Right forelimb (tissue), 1 donor: ENCODE measurements at regions not wholly inside any gene's neighbourhood (a gene's known extent, or its start where the extent isn't known, plus 50 kb on each side); places are given as distances from the start of the nearest gene placed in this dataset.
"Not testable (repeated sequence)": the region's sequence is repeated elsewhere in the genome, so short reads cannot be mapped to it uniquely, and the experiment has no call there.

ENCODE experiments used
- DNase-seq: peaks from one replicate; pipeline ENCODE4 v3.0.0-alpha.2; 2018

DNA sequence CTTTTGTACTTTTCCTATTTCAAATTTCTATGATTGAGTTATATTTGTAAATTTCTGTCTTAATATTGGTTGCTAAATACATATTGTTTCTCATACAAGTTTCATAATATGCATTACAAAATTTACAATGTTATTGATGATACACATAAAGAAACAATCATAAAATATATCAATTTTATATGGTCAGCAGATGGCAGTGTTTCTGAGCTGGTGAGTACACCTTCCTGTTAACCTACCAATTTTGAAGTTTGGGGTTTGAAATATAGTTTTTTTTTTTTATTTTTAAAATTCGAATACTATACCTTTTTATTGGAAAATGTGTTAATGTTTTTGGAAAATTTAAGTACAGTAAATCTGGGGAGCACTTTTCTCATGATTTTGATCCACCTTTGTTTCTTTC lies 1953.1 kb upstream of the ADGRL3 start:
- DNase-seq = no peak

DNA sequence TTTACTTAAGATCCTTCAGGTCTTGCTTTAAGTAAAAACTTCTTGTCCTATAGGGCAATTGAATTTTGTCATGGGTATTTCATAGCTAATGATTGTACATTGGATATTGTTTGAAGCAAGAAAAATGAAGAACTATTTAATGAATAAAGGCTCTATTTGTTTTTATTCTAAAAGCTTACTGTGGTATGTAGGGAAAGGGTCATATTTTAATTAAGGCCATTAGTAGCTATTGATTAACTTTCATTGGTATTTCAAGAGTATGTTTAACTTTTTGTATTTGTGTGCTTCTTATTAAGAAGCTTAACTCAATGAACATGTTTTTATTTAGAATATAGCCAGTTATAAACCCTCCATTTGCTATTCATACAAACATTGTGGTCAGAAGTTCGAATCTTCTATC lies 1951.8 kb upstream of the ADGRL3 start:
- DNase-seq = no peak

DNA sequence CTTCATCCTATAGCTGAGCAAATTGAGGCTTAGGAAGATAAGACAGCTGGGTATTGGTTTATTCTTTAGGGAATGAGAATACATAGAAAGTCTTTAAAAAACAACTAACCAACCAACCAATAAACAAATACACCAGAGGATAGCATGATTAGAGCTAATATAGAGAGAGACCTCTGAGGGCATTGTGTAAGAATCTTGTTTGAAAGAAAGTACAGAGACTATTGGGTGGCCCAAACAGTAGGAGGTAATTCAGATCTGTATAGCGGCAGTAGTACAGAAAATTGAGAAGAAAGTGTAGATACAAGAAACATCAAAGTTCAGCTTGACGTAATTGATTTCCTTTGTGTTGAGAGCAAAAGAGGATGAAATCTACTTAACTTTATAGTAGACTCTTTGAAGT lies 1951.0 kb upstream of the ADGRL3 start:
- DNase-seq = no peak

DNA sequence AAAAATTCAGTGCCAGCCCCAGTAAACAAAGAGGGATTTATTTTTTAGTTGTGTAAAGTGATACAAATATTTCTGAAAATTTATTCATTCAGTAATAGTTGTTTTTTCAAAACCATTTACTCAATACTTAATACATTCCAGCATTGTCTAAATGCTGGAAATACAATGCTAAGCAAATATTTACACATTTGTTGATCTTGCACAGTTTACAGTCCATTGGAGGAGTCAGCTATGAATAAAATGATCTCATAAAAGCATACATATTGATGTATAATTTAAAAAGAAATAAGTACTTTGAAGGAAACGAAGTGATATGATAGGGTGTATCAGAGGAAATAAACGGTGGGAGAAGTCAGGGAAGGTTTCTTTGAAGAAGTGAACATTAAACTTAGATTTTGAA lies 1942.1 kb upstream of the ADGRL3 start:
- no peak for DNase-seq

DNA sequence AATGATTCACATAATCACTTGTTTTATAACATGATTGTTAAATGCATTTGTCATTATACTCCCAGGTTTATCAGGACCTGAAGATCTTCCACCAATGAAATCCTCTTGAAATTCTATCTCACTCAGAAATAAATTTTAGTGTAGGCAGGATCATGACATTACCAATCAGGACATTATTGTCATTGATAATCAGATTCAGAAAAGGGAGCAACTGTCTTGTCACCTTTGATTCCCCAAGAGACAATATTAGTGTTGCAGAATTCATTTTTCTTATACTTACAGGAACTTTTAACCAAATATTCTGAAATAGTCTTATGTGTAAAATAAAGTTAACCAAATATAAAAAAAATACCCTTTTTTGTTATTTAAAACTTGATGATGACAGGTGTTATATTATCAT lies 1892.5 kb upstream of the ADGRL3 start:
- no peak for DNase-seq

DNA sequence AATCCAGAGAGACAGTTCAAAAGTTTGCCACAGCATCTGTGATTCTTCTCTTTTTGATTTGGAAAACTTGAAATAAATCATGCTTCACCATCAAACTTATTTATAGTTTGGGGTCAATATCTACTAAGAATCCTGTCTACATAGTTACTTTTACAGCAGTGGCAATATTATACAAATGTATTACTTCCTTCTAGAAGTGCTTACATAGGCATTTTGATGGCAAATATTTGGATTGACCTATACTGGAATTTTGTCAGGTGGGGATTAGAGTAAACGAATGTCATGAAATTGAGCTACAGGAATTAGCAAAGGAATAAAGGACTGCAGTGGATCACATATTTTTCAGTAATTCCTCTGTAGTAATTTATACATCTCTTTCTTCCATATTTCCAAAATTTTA lies 1885.5 kb upstream of the ADGRL3 start:
- DNase-seq = no peak

DNA sequence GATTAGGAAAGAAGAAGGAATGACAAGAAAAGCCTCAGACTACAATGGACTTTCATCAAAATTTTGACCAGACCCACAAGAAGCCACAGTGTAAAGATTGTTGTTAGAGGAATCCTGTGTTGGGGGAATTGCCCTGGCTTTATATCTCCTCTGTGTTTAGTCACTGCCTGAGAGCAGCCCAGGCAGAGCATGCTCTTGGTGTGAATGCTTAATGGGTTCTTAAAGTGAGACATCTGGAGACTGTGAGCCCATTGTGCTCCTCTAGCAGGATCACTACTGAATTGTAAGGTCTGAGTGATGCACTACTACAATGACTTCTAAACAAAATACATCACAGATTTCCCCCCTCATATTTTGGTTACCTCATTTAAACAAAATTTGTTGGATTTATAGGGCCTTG lies 1860.5 kb upstream of the ADGRL3 start:
- DNase-seq = no peak

DNA sequence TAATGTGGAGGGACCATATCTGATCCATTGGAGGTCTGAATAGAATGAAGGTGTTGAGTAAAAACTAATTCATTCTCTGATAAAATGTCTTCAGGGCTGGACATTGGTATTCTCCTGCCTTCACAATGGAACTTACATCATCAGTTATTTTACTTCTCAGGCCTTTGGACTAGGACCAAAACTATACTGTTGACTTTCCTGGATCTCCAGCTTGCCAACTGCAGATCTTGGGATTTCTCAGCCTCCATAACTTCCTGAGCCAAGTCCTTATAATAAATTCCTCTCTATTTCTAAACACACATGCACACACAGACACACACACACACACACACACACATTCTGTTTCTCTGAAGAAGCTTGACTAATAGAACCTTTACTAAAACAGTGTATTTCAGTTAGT lies 1858.6 kb upstream of the ADGRL3 start:
- no peak for DNase-seq

DNA sequence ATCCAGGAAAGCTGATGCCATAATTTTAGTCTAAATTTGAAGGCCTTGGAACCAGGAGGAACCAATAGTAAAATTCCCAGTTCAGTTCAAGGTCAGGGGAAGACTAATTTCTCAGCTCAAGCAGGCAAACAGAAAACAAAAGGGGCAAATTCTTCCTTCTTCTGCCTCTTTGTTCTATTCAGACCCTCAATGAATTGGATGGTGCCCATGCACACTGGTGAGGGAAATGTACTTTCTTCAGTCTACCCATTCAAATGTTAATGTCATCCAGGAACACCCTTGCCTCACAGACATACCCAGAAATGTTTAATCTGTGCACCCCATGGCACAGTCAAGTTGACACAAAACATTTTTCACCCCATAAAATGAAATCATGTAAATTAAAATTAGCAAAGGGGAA lies 1851.2 kb upstream of the ADGRL3 start:
- DNase-seq = no peak

DNA sequence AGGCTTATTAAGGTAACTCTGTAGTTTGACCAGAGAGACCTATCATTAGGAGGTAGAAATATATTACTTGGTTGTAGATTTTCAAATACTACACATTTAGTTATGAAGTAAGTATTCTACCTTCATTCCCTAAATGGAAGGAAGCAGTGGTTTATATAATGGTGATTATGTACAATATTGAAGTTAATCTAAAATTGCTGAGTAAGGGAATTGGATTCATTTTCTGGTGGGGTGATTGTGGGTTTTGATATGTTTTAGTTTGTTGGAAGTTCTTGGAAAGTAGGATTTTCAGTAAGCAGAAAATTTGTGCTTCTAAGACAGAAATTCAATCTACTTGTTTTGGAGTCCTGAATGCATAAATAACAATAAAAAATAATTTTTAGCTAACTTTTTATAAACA lies 1830.9 kb upstream of the ADGRL3 start:
- no peak for DNase-seq

DNA sequence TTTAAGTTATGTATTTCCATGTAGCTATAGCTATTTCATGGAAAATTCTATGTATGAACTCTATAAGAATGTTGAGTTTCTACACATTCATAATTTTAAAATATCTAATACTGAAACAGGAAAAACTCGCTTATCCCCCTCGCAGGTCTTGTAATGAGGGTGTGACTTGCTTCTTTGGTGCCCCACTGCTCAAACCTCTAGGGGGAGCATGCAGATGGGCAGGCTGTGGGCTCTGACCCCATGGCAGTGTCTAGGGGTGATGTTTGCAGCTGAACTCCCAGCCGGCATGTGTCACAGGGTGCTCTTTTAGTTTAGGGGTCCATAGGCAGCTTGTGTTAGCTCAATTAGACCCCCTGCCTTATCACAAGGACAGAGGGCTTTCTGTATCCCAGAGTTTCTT lies 1825.7 kb upstream of the ADGRL3 start:
- no peak for DNase-seq

DNA sequence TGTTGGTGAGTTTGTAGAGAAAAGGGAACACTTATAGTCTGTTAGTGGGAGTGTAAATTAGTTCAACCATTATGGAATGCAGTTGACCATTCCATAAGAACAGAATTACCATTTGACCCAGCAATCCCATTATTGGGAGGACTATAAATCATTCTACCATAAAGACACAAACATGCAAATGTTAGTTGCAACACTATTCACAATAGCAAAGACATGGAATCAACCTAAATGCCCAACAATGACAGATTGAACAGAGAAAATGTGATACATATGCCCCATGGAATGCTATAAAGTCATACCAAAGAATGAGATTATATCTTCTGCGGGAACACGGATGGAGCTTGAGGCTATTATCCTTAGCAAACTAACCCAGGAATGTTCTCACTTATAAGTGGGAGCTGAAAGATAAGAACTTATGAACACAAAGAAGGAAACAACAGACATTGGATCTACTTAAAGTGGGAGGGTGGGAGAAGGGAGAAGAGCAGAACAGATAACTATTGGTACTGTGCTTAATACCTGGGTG lies 1819.2 kb upstream of the ADGRL3 start:
- no peak for DNase-seq

DNA sequence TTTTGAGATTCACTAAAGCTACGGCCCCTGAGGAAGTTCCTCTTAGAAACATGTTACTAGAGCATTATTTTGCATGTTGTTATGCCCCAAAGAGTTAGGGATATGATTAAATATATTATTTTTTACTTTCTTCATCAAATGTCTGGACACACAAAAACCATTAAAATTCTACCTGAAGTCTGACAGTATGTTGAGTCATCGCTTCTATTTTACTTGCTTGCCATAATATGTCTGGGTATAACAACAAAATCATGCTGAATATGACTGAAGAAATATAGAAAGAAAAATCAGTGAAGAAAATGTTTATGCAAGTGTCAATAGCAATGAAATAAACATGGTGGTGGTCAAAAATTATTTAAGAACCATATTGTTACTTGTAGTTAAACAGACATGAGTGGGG lies 1818.5 kb upstream of the ADGRL3 start:
- no peak for DNase-seq

DNA sequence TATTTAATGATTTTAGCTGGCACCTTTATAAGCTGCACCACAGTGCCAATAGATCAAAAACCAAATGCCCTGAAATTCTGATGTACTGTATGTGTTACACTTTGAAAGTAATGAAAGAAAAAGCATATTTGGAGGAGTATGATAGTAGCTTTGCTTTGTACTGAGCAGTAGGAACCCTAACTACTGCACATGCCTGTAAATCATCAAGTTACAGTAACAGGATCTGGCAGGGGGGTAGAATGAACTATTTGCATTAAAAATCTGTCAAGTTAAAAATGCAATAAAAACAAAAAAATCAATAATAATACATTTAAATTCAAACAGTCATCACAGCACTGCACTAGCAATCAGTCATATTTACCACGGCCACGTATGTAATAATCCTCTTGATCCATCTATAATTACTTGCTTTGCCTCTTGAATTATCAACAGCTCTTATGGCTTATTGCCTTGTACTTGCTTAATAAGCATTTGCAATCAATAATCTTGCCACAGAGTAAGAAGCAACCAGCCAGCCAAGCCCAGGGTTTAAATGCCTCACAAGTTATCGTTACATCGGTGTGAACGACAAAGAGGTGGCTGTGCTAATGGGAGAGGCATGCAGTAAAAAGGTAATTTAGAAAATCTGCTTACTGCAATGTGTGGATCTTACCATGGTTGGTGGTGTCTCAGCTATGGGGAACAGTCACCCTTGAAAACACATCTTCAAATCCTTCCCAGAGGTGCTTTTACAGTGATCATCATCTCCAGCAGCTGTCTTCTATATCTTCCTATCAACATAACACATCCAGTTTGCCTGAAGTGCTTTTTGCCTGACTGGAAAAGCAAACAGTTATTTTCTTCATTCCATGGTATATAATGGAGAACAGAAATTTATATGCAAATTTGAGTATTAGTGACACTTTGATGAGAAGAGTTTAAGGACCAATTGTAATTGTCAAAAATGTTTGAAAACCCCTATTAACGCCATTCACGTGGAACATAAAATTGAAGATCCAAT lies 1812.1 kb upstream of the ADGRL3 start:
- no peak for DNase-seq

DNA sequence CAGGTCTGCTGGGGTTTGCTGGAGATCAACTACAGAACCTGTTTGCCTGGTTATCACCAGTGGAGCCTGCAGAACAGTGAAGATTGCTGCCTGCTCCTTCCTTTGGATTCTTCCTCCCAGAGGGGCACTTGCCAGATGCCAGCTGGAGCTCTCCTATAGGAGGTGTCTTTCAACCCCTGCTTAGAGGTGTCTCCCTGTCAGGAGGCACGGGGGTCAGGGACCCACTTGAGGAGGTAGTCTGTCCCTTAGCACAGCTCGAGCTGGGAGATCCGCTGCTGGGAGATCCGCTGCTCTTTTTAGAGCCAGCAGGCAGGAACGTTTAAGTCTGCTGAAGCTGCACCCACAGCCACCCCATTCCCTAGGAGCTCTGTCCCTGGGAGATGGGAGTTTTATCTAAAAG lies 1806.3 kb upstream of the ADGRL3 start:
- DNase-seq = no peak

DNA sequence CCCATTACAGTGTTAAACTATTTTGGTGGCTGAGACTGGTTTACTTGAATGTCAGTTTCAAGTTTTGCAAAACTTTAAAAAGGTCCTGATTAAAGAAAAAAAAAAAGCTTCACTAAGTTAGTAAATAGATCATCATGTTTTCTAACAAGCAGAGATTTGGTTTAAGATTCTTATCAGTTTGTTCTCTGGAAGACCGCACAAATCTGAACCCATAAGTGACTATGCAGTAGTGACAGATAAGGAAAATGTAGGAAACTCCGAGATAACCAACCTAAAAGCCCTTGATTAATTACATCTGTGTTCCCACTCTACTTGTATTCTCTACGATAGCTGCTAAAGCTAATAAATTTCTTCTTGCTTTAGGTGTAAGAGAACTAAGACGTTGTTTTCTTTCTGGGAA lies 1799.8 kb upstream of the ADGRL3 start:
- no peak for DNase-seq

DNA sequence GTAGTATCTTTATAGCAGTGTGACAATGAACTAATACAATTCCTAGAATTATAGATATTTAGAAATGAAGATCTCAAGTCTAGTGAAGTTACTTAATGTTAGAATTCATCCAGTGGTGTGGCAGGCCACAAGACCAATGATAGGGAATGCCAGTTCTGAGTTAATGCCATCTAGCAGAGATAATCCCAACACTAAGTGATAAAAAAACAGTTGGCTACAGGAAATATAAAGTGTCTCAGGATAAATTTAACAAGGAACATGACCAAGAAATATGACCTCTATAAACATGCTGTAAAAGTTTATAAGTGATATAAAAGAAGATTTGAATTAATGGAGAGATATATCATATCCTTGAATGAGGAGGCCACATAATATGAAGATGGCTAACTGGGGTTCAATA lies 1790.5 kb upstream of the ADGRL3 start:
- no peak for DNase-seq

DNA sequence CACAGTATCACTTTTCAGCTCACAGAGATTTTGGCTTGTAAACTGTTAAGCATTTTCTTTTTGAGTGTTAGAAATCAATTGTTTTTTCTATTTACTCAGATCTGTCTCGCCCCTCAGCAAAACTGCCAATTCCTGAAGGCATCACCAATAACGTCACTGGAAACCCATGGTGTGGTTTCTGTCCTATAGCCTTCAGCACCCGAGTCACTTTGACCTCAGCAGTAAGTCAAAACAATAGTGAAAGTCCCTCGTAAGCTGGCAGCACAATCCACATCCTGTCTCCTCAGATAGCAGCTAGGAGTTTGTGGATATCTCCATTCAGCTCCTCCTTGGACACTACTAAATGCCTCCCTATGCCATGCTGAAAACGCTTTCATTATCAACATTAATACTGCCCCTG lies 1787.4 kb upstream of the ADGRL3 start:
- DNase-seq = no peak

DNA sequence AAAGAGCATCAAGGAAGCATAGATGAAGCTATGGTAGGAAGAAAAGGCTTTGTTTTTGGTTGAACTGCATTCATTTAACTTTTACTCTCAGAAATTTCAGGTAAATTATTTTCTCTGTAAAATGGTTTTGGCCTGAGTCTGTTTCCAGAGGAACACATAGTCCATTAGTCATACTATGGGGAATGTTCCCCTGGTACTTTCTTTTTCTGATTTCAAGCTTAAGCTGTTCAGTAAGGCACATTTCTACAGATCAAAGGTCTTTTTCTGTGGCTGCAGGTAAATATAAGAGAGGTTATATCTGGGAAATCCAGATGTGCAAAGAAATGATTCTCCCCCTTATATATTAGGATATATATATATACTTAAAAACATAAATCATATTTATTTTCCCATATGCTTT lies 1744.4 kb upstream of the ADGRL3 start:
- DNase-seq = no peak

DNA sequence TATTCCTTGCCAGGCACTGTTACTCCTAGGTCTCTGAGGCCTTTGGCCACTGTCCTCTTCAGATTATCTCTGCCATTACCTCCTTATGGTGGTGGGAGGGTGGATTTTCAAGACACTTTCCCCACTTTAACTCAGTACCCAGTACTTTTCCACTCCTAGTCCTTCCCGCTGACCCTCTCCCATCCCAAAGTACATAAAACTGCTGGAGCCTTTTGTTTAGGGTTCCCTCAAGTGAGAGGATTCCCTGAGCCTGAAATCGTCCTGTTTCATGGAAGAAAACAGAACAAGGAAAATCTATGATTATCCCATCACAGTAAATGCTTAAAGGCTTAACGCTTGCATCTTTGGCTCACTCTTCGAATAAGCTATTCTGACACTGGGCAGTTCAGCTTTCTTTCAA lies 1742.5 kb upstream of the ADGRL3 start:
- no peak for DNase-seq

DNA sequence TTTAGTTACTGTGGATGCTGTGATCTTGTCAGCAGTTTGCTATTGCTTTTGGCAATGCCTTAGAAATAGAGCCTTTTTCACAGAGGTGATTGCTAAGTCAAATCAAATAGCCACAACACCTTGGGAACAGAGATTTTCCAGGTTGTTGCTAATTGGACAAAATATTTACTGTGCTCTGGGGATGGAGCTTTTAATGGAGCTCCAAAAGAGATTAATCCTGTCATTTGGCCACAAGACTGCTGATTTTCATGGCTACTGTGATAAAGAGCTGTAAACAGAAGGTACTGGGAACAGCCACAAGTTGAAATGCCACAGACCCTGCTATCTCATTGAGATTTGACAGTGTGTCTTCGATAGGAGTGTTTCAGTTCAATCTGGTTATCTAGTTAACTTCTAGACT lies 1715.2 kb upstream of the ADGRL3 start:
- no peak for DNase-seq

DNA sequence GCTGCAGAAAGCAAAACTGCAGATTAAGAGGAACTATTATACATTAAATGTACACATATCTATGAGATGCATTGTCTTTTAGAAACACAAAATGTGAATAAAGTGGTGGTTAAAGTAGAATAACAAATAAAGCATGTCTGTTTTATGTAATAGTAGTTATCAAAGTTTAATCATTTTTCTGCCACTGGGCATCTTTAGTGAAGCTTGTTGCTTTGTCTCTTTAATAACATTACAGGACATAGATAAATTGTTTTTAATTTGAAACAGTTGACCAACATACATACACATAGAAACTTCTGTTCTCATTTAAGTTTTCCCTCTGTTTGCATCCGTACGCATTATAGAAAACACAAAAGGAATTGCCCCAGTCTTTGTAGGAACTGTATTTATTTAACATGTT lies 1700.0 kb upstream of the ADGRL3 start:
- no peak for DNase-seq

DNA sequence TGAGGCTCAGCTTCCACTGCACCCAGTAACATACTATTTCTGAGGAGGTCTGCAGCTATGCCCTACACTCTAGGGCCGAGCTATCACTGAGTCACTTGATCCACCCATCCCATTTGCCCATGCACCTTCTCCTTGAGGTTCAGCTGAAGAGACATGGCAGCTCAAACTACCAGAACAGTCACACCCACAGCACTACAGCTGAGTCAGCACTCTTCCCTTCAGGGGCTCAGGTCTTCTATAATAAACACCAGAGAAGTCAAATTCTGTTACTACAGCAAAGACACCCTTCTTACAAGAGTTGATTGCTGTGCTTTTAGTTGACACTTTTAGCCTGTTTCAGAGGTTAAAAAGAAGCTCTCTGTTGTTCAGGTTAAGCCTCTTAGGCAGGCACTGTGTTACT lies 1696.4 kb upstream of the ADGRL3 start:
- DNase-seq = no peak

DNA sequence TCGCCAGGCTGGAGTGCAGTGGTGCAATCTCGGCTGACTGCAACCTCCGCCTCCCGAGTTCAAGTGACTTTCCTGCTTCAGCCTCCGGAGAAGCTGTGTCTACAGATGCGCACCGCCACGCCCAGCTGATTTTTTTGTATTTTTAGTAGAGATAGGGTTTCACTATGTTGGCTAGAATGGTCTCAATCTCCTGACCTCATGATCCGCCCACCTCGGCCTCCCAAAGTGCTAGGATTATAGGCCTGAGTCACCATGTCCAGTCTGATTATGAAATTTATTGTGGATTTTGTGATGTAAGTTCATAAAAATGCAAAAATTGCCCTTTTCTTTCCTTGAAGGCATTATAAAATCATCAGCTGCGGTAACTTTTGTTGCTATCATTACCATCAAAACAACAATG lies 1688.3 kb upstream of the ADGRL3 start:
- not testable (repeated sequence) for DNase-seq

DNA sequence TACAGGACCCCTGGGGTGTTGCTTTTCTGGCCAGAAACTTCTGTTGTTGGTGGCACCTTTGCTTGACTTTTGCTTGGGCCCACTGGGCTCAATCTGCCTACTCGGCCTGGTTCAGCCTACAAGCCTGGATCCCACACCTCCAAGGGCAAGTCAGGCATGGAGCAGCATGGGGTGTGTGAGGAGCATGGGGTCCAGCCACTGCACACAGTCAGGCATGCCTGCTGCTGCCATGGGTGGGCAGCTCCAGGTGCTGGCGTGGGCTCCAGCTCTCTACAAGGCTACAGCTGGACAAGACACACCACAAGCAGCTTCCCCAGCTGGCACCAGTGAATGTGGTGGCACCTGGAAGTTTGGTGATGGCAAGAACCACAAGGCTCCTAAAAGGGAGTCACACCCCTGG lies 1683.1 kb upstream of the ADGRL3 start:
- no peak for DNase-seq
